GM12878 (cell line): ENCODE measurements at regions not wholly inside any gene's neighbourhood (a gene's known extent, or its start where the extent isn't known, plus 50 kb on each side); places are given as distances from the start of the nearest gene placed in this dataset.

Experiments used
- ATAC-seq: fragments of 200-7000 bp; cut with Tn5 transposase; 3 replicates; pipeline ENCODE4 v1.9.1; 2020; ENCODE audit warnings: mild to moderate bottlenecking, moderate library complexity
- BruUV-seq: library from RNA; stranded (reverse); fragments of 400-500 nt; replicated peaks from 2 replicates; lab custom pipeline; 2021; lab: Mats Ljungman, UMichigan
- CTCF ChIA-PET: fragments of 300-600 bp; sonication (Branson Sonifier 250); formaldehyde crosslinking; extraction: SDS; loops from one replicate; lab custom pipeline; 2021; ENCODE audit warnings: inconsistent platforms; lab: Yijun Ruan, JAX
- POLR2A ChIA-PET: fragments of 350-600 bp; formaldehyde crosslinking; extraction: SDS; loops from one replicate; lab custom pipeline; 2021; ENCODE audit warnings: inconsistent platforms; lab: Charles Lee
- RAD21 ChIA-PET: fragments of 300-600 bp; sonication (Branson Sonifier 250); formaldehyde crosslinking; loops from one replicate; lab custom pipeline; 2023; ENCODE audit warnings: antibody characterized with exemption; ENCODE audit not compliant: unreplicated experiment; lab: Charles Lee
- SMC1A ChIA-PET: fragments of 300-600 bp; sonication (Branson Sonifier 250); formaldehyde crosslinking; loops from one replicate; lab custom pipeline; 2023; ENCODE audit not compliant: unreplicated experiment, uncharacterized antibody; lab: Charles Lee
- DNase-seq: peaks from one replicate; pipeline ENCODE4 v3.0.0-alpha.2; 2011; ENCODE audit warnings: low read depth, low spot score
- FAIRE-seq: peaks from 3 replicates; lab custom pipeline; 2011; peaks lifted over from hg19 to GRCh38; lab: Jason Lieb, UNC
- H2AFZ ChIP-seq: 2 replicates; pipeline ENCODE4 v1.6.0; 2011; ENCODE audit warnings: low read depth, low read length, control low read depth; ENCODE audit not compliant: control insufficient read depth
- H3K27ac ChIP-seq: 2 replicates; pipeline ENCODE4 v1.5.1; 2011; ENCODE audit warnings: control low read depth; ENCODE audit not compliant: control insufficient read depth, insufficient read depth
- H3K27me3 ChIP-seq, 2 experiments: replicated peaks in 1 of 2; 2 replicates each; pipeline versions ENCODE4 v1.6.0 to v1.6.1; 2011; ENCODE audit warnings: low read length in 1 of 2; ENCODE audit not compliant: control insufficient read depth in 2 of 2, insufficient read depth in 2 of 2
- H3K36me3 ChIP-seq, 2 experiments: 2 replicates each; pipeline ENCODE4 v1.5.1; 2011; ENCODE audit warnings: low read length in 1 of 2; ENCODE audit not compliant: control insufficient read depth in 2 of 2, insufficient read depth in 2 of 2
- H3K4me1 ChIP-seq: 2 replicates; pipeline ENCODE4 v1.6.1; 2011; ENCODE audit warnings: mild to moderate bottlenecking, low read length, moderate library complexity, mixed read lengths; ENCODE audit not compliant: control insufficient read depth, insufficient read depth
- H3K4me2 ChIP-seq: 2 replicates; pipeline ENCODE4 v1.6.0; 2011; ENCODE audit warnings: control low read depth; ENCODE audit not compliant: control insufficient read depth, insufficient read depth
- H3K4me3 ChIP-seq: fragments of 200-600 bp; sonication (generic); 2 replicates; pipeline ENCODE4 v1.5.1; 2016
- H3K79me2 ChIP-seq: 2 replicates; pipeline ENCODE4 v1.6.0; 2011; ENCODE audit warnings: low read length; ENCODE audit not compliant: control insufficient read depth, insufficient read depth
- H3K9ac ChIP-seq: 2 replicates; pipeline ENCODE4 v1.8.0; 2011; ENCODE audit warnings: low read length, control low read depth, mixed read lengths; ENCODE audit not compliant: control insufficient read depth, insufficient read depth
- H3K9me3 ChIP-seq: replicated peaks from 3 replicates; pipeline ENCODE4 v1.5.1; 2011; ENCODE audit warnings: mild to moderate bottlenecking, low read length; ENCODE audit not compliant: control insufficient read depth, insufficient read depth
- H4K20me1 ChIP-seq: 2 replicates; pipeline ENCODE4 v1.6.0; 2011; ENCODE audit not compliant: control insufficient read depth, insufficient read depth
- ASH2L ChIP-seq: fragments of 300-600, 200-600 bp; sonication (generic); IDR thresholded peaks from 2 replicates; pipeline ENCODE4 v1.6.1; 2017; ENCODE audit warnings: low read depth, mild to moderate bottlenecking, borderline replicate concordance
- CBX5 ChIP-seq: sonication (generic); IDR thresholded peaks from 2 replicates; pipeline ENCODE4 v1.6.1; 2016; ENCODE audit warnings: low read depth, moderate library complexity, mild to moderate bottlenecking, inconsistent platforms
- ESRRA ChIP-seq: IDR thresholded peaks from 2 replicates; pipeline ENCODE4 v1.6.1; 2012; ENCODE audit warnings: mild to moderate bottlenecking, low read length, improper control_type of control experiment
- FOXM1 ChIP-seq: IDR thresholded peaks from 2 replicates; pipeline ENCODE4 v1.6.1; 2012; ENCODE audit warnings: low read depth, mild to moderate bottlenecking, inconsistent platforms, low read length, moderate library complexity
- HDAC6 ChIP-seq: fragments of 200-600 bp; sonication (generic); IDR thresholded peaks from one replicate; pipeline ENCODE4 v1.8.0; 2017; ENCODE audit warnings: antibody characterized with exemption; ENCODE audit not compliant: unreplicated experiment
- LARP7 ChIP-seq: fragments of 450-650 bp; IDR thresholded peaks from 2 replicates; pipeline ENCODE4 v1.6.1; 2017; ENCODE audit warnings: mild to moderate bottlenecking
- MEF2B ChIP-seq: fragments of 450-650 bp; IDR thresholded peaks from 2 replicates; pipeline ENCODE4 v1.6.1; 2018; ENCODE audit warnings: mild to moderate bottlenecking, moderate library complexity; ENCODE audit not compliant: partially characterized antibody, poor library complexity, severe bottlenecking
- NBN ChIP-seq: fragments of 450-650 bp; IDR thresholded peaks from 2 replicates; pipeline ENCODE4 v1.6.1; 2016
- PML ChIP-seq: IDR thresholded peaks from 2 replicates; pipeline ENCODE4 v1.6.1; 2012; ENCODE audit warnings: low read length, inconsistent platforms
- ZBTB40 ChIP-seq: fragments of 450-650 bp; IDR thresholded peaks from 2 replicates; pipeline ENCODE4 v1.6.1; 2016; ENCODE audit warnings: mild to moderate bottlenecking, moderate library complexity, borderline replicate concordance
- WGBS: methylation state at CpG from one replicate; pipeline ENCODE4 v1.1.6; 2016; ENCODE audit warnings: low lambda C conversion rate; ENCODE audit not compliant: insufficient replicate concordance, insufficient coverage; ENCODE audit errors: missing lambda C conversion rate; 5-methylcytosine and 5-hydroxymethylcytosine counted together
- in situ Hi-C: fragments of 300-500 bp; cut with MboI; formaldehyde crosslinking; loops from 9 replicates; pipeline ENCODE4 v1.14.3; 2018; ENCODE audit warnings: mixed read lengths
- intact Hi-C: fragments of 100-400 bp; cut with micrococcal nuclease; formaldehyde crosslinking; loops from one replicate; pipeline ENCODE4 v1.14.2; 2022; ENCODE audit not compliant: unreplicated experiment
- TF ChIP-seq, protein P1 (sequence below): fragments of 450-650 bp; IDR thresholded peaks from 2 replicates; pipeline ENCODE4 v1.6.1; 2017; ENCODE audit warnings: borderline replicate concordance
- TF ChIP-seq, protein P2 (sequence below): IDR thresholded peaks from 2 replicates; pipeline ENCODE4 v1.6.1; 2011; ENCODE audit warnings: borderline replicate concordance, low read depth, mild to moderate bottlenecking, moderate library complexity, low read length; ENCODE audit not compliant: insufficient read depth, poor library complexity, severe bottlenecking

DNA sequence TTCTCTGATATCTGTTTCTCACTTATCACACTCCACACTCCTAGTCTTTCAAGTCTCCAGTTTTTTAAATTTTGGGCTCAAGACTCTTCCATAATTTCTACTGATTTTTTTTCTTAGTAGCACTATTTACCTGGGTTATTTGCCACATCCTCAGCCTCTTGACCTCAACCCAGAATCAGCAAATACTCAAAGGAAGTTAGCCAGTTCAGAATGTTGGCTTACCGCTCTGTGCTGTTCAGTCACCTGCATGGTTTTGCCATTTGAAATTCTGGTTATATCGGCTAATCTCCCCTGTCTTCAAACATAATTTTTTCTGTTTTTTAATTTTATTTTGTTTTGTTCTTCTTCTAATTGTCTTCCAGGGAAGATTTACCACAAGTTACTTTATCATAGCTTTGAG, 412.6 kb downstream of the PTH2R start:
- in situ Hi-C loops, result no loop called here
- Histone ChIP-seq H3K27ac (no peak overlapping the region), H3K79me2 (no peaks in the 10 kb centered on the region), H3K9me3 (no peaks in the 10 kb centered on the region), H3K4me2 (no peak overlapping the region), H3K36me3 (no peaks in the 10 kb centered on the region), H2AFZ (no peak overlapping the region), H3K27me3 (no peaks in the 10 kb centered on the region), H4K20me1 (no peaks in the 10 kb centered on the region), H3K9ac (no peak overlapping the region), H3K4me3 (no peak overlapping the region), H3K4me1 (no peaks in the 10 kb centered on the region)
- TF ChIP-seq ASH2L, result no peak
- no peak for TF ChIP-seq FOXM1
- no peak for TF ChIP-seq CBX5
- TF ChIP-seq LARP7, result no peak
- TF ChIP-seq, protein P1, sequence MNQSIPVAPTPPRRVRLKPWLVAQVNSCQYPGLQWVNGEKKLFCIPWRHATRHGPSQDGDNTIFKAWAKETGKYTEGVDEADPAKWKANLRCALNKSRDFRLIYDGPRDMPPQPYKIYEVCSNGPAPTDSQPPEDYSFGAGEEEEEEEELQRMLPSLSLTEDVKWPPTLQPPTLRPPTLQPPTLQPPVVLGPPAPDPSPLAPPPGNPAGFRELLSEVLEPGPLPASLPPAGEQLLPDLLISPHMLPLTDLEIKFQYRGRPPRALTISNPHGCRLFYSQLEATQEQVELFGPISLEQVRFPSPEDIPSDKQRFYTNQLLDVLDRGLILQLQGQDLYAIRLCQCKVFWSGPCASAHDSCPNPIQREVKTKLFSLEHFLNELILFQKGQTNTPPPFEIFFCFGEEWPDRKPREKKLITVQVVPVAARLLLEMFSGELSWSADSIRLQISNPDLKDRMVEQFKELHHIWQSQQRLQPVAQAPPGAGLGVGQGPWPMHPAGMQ, result no peak
- TF ChIP-seq PML, result no peak
- TF ChIP-seq ZBTB40, result no peak
- no peak for TF ChIP-seq ESRRA
- TF ChIP-seq NBN, result no peak
- no peak for TF ChIP-seq MEF2B
- no peak for TF ChIP-seq HDAC6
- TF ChIP-seq, protein P2, sequence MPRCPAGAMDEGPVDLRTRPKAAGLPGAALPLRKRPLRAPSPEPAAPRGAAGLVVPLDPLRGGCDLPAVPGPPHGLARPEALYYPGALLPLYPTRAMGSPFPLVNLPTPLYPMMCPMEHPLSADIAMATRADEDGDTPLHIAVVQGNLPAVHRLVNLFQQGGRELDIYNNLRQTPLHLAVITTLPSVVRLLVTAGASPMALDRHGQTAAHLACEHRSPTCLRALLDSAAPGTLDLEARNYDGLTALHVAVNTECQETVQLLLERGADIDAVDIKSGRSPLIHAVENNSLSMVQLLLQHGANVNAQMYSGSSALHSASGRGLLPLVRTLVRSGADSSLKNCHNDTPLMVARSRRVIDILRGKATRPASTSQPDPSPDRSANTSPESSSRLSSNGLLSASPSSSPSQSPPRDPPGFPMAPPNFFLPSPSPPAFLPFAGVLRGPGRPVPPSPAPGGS, result no peak
- WGBS, result 53% methylated on average over 2 of the region's 2 CpGs
- DNase-seq (no peak), FAIRE-seq (no peak), ATAC-seq (no peak)
- ChIA-PET SMC1A (interaction anchor here (1.0 kb wide), 1 partner anchor 628 kb away, joined by 3 read pairs; no protein-coding TSS in a partner anchor), POLR2A (no interaction called here), CTCF (no interaction called here), RAD21 (no interaction called here)
- intact Hi-C loops, result no loop called here
- BruUV-seq, result no TSS peak
